Bronchial epithelial cell (primary cell): ENCODE measurements at regions not wholly inside any gene's neighbourhood (a gene's known extent, or its start where the extent isn't known, plus 50 kb on each side); places are given as distances from the start of the nearest gene placed in this dataset.

Experiments
- DNase-seq: peaks from one replicate; pipeline ENCODE4 v3.0.0-alpha.2; 2010; ENCODE audit warnings: low read depth
- FAIRE-seq: peaks from 2 replicates; lab custom pipeline; 2011; peaks lifted over from hg19 to GRCh38; lab: Jason Lieb, UNC
- H3K27me3 ChIP-seq: 2 replicates; pipeline ENCODE4 v1.5.1; 2011; ENCODE audit warnings: low read length; ENCODE audit not compliant: control insufficient read depth, insufficient read depth
- H3K36me3 ChIP-seq: 2 replicates; pipeline ENCODE4 v1.5.1; 2011; ENCODE audit warnings: low read length; ENCODE audit not compliant: control insufficient read depth, insufficient read depth
- H3K4me3 ChIP-seq: 2 replicates; pipeline ENCODE4 v1.5.1; 2011; ENCODE audit warnings: mild to moderate bottlenecking, low read depth, low read length, control low read depth
- CTCF ChIP-seq: IDR thresholded peaks from 2 replicates; pipeline ENCODE4 v1.5.1; 2011; ENCODE audit warnings: mild to moderate bottlenecking, moderate library complexity, low read length, control low read depth, inconsistent platforms; ENCODE audit not compliant: insufficient read depth, severe bottlenecking

GRCh38 chr2:65870826-65871225 is 438.4 kb upstream of the SPRED2 start:
- no peaks in the 10 kb centered on the region for H3K36me3 ChIP-seq
- FAIRE-seq (no peak), DNase-seq (no peak)
- H3K4me3 ChIP-seq = no peak overlapping the region
- no peaks in the 10 kb centered on the region for H3K27me3 ChIP-seq
- TF ChIP-seq CTCF = no peak

GRCh38 chr2:65869296-65869695 is 436.9 kb upstream of the SPRED2 start:
- DNase-seq (no peak), FAIRE-seq (no peak)
- H3K36me3 ChIP-seq = no peaks in the 10 kb centered on the region

GRCh38 chr2:65868177-65868576 is 435.8 kb upstream of the SPRED2 start:
- no peak for TF ChIP-seq CTCF
- peak; percentile 28 for FAIRE-seq
- no peak for DNase-seq
- Histone ChIP-seq H3K27me3 (no peaks in the 10 kb centered on the region), H3K4me3 (no peak overlapping the region), H3K36me3 (no peaks in the 10 kb centered on the region)

More at GRCh38 chr2:65869296-65869695, 436.9 kb upstream of the SPRED2 start:
- no peak for TF ChIP-seq CTCF
- Histone ChIP-seq H3K27me3 (no peaks in the 10 kb centered on the region), H3K4me3 (no peak overlapping the region)

- Histone ChIP-seq H3K4me3 (no peak overlapping the region), H3K36me3 (no peaks in the 10 kb centered on the region), H3K27me3 (no peaks in the 10 kb centered on the region)
- TF ChIP-seq CTCF = no peak
- no peak for FAIRE-seq
- no peak for DNase-seq
Observed at GRCh38 chr2:65867446-65867845, 435.0 kb upstream of the SPRED2 start.

- FAIRE-seq (no peak), DNase-seq (no peak)
- Histone ChIP-seq H3K27me3 (no peaks in the 10 kb centered on the region), H3K36me3 (no peaks in the 10 kb centered on the region), H3K4me3 (no peak overlapping the region)
- no peak for TF ChIP-seq CTCF
Observed at GRCh38 chr2:65866148-65866547, 433.7 kb upstream of the SPRED2 start.

- DNase-seq = no peak
Observed at GRCh38 chr2:65864619-65865018, 432.2 kb upstream of the SPRED2 start.

More at GRCh38 chr2:65864619-65865018, 432.2 kb upstream of the SPRED2 start:
- TF ChIP-seq CTCF = no peak
- H3K4me3 ChIP-seq = no peak overlapping the region
- no peak for FAIRE-seq
- no peaks in the 10 kb centered on the region for H3K27me3 ChIP-seq
- no peaks in the 10 kb centered on the region for H3K36me3 ChIP-seq
